Astrocyte (in vitro differentiated cells and primary cell): ENCODE measurements at regions not wholly inside any gene's neighbourhood (a gene's known extent, or its start where the extent isn't known, plus 50 kb on each side); places are given as distances from the start of the nearest gene placed in this dataset.

ENCODE experiments used
- EZH2 ChIP-seq: IDR thresholded peaks from 2 replicates; pipeline ENCODE4 v1.6.1; 2012; ENCODE audit warnings: mild to moderate bottlenecking, low read length, inconsistent platforms; ENCODE audit not compliant: insufficient read depth
- TF ChIP-seq, protein P1 (sequence below): IDR thresholded peaks from 2 replicates; pipeline ENCODE4 v1.5.1; 2011; ENCODE audit warnings: low read depth, mild to moderate bottlenecking, inconsistent platforms, low read length, moderate library complexity; ENCODE audit not compliant: insufficient read depth

DNA sequence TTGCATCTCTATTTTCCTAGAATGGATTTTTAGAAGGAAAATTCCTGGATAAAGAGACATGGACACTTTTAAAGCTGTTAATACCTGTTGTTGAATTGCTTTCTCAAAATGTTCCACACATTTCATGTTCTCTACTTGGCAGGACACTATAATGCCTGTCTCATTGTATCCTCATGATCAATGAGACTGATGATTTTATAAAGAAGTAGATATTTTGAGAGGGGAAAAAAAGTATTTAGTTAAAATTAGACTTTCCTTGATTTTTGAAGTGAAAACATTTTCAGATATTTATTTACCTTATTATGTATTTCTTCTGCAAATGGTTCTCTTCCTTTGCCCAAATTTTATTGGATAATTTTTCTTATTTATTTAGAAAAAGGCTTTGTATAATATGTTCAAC is 242.5 kb downstream of the MYCN start:
- TF ChIP-seq, protein P1, sequence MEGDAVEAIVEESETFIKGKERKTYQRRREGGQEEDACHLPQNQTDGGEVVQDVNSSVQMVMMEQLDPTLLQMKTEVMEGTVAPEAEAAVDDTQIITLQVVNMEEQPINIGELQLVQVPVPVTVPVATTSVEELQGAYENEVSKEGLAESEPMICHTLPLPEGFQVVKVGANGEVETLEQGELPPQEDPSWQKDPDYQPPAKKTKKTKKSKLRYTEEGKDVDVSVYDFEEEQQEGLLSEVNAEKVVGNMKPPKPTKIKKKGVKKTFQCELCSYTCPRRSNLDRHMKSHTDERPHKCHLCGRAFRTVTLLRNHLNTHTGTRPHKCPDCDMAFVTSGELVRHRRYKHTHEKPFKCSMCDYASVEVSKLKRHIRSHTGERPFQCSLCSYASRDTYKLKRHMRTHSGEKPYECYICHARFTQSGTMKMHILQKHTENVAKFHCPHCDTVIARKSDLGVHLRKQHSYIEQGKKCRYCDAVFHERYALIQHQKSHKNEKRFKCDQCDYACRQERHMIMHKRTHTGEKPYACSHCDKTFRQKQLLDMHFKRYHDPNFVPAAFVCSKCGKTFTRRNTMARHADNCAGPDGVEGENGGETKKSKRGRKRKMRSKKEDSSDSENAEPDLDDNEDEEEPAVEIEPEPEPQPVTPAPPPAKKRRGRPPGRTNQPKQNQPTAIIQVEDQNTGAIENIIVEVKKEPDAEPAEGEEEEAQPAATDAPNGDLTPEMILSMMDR = no peak
- no peak for TF ChIP-seq EZH2
